ENCODE measurements at regions not wholly inside any gene's neighbourhood (a gene's known extent, or its start where the extent isn't known, plus 50 kb on each side); places are given as distances from the start of the nearest gene placed in this dataset.

DNA sequence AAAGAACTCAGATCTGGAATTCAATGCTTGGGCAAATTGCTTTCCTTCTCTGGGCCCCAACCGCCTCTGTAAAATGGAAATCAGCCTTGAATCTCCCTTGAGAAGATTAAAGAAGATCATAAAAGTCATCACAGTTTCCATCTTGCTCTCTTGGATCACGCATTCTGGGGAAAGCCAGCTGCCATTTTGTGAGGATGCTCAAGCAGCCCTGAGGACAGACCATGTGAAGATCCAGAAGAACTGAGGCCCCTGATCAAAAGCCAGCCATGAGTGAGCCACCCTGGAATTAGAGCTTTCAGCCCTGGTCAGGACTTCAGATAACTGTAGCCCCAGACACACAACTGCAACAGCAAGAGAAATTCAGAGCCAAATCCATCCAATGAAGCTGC lies 229.3 kb downstream of the MN1 start:
- DNase-seq (ENCODE audit: low read depth) = no peak

DNA sequence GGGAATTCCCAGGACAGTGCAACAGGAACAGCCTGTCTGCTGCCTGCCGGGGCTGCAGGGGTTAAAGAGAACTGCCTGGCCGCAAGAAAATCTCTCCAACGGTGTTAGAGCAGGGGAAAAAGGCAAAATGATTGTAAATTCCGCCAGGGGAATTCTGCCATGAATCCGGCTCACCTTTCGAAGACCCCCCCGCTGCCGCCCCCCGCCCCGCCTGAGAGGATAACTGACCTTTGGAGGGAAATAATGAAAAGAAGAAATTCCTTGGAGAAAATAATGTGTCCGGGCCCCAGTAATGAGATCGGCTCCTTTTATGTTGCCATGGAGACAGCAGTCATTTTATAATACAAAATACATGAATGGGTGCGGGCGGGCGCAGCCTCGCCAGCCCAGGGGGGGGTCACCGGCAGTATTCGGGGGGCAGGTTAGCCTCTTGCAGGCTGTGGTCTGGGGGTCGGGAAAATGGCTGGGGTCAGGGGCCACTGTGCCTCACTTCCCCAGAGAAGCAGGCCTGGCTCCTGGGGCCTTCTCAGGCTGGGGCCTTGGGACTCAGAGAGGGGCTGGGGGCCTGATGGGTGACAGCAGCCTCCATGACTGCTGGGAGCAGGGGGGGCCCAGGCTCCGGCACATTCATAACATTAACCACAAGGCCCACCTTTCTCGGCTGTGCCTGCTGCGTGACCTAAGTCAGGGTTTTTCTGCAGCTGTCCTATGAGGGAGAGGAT lies 228.1 kb downstream of the MN1 start:
- DNase-seq (ENCODE audit: low read depth) = no peak

DNA sequence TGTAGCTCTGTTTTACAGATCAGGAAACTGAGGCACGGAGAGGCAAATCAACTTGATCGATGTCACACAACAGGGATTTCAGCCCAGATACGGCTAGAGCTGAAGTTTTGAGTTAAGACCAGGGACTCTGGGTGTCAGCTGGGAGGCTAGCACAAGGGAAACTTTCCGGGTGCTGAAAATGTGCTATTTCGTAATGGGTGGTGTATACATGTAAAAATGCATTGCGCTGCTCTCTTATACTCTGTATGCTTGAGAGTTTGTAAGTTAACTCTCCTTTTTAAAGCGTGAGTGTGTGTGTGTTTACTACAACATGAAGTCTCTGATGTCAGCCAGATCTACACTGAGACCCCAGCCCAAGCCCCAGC lies 227.6 kb downstream of the MN1 start:
- no peak for DNase-seq (ENCODE audit: low read depth)

DNA sequence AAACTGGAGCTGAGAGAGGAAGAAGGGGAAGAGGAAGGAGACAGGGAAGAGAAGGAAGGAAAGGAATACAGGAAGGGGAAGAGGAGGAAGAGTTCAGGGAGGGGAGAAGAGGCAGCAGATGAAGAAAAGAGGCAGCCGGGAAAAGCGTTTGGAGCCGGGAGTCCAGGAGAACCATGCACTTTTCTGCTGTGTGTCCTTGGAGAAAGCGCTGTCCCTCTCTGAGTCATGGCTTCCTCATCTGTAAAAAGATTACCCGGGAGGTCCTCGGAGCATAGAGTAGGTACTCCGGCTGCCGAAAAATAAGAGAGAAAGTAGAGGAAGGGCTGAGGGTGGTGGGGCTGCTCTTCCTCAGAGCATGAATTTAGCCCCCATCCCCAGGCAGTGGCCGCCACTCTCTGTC lies 226.9 kb downstream of the MN1 start:
- no peak for DNase-seq (ENCODE audit: low read depth)

DNA sequence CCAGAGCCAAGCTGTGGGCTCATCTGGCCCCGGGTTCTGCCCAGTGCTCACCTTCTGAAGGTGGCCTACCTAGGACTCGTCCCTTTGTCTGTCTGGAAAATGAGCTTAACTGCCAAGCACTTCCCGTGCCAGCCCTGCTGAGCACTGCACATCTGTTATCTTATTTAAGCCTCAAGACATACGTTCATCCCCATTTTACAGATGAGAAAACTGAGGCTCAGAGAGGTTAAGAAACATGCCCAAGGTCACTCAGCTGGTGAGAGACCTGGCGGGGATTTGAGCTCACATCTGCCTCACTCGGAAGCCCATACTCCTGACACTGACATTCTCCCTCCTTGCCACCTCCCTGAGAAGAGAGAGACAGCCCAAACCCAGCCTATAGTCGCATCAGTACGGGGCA lies 226.2 kb downstream of the MN1 start:
- no peak for DNase-seq (ENCODE audit: low read depth)

DNA sequence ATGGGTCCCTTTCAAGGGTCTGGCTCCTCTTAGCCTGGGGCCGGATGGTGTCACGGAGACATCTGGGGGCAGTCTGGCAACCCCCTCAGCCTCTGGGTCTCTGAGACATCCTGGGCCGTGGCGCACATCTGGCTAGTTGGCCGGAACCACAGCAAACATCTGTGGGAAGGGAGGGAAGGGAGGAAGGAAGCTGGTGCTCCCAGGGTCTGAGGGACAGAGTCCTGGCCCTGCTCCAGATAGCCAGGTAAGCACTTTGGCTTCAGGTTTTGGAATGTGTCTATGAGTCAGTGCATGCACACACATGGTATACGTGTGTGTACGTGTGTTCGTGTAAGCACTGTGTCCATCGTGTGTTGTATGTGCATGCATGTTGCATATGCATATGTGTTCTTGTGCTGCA lies 225.1 kb downstream of the MN1 start:
- DNase-seq (ENCODE audit: low read depth) = no peak

DNA sequence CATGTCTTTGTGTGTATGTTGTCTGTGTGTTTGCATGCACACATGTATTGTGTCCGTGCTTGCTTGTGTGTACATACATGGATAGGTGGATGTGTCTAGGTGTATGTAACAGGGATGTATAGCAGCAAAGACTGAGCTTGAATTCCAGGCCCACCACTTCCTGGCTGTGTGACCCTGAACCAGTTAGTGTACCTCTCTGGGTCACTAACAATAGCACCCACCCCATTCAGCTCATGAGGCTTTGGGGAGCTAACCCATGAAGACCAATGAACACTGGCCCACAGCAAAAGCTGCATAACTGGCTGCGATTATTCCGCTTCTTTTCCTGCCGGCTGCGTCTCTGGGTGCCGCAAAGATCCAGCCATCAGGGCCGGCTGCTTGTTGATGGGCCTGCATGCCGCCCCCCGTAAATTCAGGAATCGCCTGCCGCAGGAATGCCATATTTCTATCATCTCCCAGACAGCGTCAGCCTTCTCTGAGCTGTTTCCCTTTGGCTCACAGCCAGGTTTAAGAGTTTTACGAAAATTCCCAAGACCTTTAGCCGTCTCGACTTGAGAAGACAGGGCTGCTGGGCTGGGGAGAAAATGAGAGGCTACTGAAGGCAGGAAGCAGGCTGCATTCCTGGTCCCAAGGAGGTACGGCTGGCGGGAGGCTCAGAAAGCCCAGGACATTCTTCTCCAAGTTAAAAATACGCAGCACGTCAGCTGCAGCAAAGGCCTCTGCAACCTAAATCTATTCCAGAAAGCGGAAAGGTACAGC lies 224.6 kb downstream of the MN1 start:
- DNase-seq (ENCODE audit: low read depth) = no peak

DNA sequence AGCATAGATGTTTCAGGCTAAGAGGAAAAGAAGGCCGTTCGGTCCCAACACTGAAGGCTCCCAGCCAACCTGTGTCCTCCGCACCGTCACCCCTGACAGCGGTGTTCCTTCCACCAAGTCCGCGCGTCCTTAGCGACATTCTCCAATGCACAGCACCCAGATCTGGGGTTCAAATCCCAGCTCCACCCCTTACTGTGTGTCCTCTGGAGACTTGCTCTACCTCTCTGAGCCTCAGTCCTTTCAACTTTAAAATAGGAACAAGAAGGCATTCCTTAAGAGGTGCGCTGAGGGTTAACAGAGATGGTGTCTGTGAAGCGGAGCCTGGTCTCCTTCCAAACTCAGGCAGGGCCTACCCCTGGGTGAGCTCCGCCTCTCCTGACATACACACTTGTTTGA lies 224.0 kb downstream of the MN1 start:
- no peak for DNase-seq (ENCODE audit: low read depth)

DNA sequence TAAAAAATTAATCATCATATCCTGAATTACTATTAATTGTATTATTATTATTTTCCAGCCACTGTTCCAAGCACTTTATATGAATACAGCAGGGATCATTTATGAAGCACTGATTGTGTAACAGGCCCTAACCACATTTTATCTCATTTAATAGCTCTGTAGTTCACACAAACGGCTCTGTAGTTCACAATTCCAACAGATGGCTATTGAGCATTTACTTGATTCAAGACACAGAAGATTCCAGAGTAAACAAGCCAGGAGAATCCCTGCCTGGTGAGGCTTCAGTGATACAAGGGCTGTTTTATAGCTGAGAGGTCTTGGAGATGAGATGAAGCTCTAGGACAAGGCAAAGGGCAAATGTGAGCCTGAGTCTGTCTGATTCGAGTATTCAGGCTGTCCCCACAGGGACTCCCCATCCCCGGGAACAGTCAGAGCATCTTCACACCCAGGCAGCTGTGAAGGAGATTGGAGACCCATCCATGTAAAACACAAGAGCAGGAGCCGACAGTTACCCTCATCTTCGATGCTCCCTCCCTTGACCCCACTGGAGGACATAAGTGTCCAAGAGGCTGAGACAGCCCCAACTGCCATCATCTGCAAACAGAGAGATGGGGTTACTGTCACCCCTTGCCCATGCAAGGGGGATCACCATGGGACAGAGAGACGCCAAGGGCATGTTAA lies 222.5 kb downstream of the MN1 start:
- DNase-seq (ENCODE audit: low read depth) = no peak

DNA sequence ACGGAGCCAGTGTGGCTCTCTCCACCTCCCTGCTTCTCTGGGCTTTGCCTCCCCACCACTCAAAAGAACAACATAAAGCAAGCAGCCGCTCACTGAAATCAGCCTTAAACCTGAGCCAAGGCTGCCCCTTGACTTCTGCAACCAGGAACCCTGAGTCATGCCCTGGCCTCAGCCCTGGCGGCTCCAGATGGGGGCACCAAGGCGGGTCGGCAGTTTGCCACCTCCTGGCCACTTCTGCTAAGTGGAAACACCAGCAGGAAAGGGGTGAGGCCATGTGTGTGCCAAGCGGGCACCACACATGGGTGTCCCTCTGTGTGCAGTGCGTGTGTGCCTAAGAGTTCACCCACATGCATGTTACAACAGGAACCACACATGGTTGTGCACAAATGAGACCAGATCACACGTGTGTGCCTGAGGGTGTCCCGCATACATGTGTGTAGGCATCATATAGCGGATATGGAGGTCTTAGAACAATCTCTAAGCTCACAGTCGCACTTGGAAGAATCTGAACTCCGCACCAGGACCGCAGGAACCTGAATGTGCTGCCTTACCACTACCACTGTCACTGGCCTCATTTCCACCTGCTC lies 221.2 kb downstream of the MN1 start:
- DNase-seq (ENCODE audit: low read depth) = no peak

DNA sequence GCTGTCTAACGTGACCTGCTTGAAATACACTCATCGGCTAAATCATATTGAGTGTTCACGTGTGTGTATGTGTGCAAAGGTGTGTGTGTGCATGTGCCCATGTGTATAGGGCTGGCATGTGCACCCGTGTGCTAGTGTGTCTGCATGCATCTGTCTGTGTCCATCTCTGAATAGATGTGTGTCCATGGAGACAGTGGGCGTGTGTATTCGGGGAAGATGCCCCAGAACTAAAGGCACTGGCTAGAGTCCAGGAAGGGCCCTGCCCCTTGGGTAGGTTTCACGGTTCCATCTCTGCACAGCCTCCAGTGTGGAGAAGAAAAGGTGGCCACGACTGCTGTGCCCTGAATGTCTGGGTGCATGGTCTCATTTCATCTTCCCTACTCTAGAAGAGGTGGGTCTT lies 220.3 kb downstream of the MN1 start:
- DNase-seq (ENCODE audit: low read depth) = no peak

DNA sequence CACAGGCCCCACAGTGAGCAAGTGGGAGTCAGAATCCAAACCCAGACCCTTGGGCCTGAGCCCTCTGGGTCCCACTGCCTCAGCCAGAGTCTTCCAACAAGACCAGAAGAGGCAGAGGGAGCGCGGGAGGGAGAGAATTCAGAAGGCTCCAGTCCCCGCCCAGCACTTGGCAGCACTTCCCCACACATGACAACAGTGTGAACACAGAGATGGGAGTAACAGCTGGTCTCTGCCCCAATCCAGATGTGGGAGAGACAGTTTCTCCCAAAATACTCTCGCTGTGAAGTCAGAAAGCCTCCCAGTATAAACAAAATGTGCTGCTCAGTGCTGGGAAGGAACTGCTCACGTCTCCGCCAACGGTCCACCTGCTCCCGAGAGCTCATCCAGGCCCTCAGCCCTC lies 219.9 kb downstream of the MN1 start:
- no peak for DNase-seq (ENCODE audit: low read depth)

DNA sequence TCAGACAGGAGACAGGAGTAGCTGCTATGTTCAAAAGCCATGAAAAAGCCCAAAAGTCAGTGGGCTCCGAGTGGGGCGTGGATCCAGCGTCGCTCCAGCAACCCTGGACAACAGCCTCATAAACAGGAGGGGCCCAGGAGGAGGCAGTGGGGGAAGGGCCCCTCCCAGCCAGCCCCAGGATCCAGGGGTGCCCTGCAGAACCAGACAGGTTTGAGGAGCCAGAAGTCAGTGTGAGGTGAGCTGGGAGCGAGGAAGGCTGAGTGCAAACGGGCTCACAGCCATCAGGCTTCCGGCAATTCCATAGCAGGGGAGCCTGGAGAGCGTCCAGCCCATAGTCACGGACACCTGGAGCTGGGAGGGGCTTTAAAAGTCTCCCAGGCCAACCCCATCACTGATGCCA lies 217.7 kb downstream of the MN1 start:
- no peak for DNase-seq (ENCODE audit: low read depth)

DNA sequence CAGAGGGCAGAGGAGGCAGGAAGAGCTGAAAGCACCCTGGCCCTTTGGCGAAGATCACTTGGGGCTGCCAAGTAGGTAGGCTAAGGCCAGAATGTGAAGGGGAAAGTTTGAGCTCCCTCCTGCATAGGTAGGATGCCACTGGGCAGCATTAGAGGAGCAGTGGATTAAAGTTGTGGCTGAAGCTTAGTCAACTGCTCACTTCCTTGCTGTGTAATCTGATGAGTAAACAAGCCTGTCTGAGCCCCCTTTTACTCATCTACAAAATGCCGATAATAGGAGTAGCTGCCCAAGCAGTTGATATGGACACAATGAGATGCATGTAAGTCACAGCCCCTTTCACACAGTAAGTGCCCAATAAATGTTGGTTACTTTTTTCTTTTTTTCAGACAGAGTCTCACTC lies 216.4 kb downstream of the MN1 start:
- DNase-seq (ENCODE audit: low read depth) = no peak

DNA sequence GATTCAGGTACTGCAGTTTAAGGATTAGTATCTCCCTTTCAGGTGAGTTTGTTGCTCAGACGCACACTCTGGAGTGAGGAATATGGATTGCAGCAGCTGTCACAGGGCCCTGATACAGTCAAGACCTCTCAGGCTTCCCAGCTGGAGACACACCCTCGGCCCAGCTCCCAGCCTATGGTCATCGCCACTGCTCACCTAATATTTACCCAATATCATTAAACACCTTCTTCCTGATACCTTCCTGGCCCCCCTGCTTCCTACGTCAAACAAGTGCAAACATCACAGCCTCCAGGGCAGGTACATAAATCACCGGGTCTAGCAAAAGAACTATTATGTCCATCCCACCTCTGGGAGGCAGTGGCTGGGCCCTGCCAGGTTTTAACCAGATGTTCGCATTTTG lies 213.3 kb downstream of the MN1 start:
- no peak for DNase-seq (ENCODE audit: low read depth)

DNA sequence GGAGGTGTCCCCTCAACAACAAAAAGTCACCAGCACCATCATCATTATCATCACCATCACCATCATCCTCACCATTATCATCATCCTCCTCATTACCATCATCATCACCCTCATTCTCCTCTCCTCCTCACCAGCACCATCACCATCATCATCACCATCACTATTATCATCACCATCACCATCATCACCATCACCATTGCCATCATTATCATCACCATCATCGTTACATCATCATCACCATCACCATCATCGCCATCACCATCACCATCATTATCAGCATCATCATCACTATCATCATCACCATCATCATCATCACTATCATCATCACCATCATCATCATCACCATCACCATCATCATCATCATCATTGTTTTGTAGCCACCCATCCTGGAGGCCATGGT lies 212.6 kb downstream of the MN1 start:
- DNase-seq (ENCODE audit: low read depth) = no peak

DNA sequence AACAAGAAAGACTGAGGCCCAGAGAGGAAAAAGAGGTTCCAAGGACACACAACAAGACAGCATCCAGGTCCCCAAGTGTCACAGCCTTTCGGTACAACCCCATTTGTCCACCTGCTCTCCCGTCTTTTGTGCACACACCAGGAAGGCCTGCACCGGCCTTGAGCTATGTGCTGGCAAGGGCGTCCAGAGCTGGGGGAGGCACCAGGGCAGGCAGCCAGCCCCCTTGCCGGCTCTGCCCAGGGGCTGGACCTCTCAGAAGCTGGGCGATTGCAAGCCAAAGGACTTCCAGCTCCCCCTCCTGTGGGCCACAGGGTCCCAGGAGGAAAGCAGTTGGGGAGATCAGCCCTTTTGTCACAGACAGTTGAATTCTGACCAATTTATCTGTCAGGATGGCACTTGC lies 210.5 kb downstream of the MN1 start:
- DNase-seq (ENCODE audit: low read depth) = no peak

DNA sequence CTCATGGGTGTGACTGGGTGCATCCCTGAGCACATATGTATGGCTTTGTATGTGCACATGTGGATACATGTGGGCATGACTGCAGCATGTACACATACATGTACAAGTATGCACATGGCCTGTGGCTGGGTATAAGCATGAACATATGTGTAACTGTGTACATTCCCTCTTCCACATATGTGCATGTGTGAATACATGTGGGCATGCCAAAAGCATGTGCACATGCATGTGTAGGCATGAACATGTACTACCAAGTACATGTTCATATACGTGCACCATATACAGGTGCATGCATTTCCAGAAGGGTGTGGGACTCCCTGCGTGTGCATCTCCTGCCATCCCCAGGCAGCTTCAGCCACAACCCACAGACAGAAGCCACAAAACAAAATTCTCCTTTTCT lies 208.2 kb downstream of the MN1 start:
- DNase-seq (ENCODE audit: low read depth) = no peak

DNA sequence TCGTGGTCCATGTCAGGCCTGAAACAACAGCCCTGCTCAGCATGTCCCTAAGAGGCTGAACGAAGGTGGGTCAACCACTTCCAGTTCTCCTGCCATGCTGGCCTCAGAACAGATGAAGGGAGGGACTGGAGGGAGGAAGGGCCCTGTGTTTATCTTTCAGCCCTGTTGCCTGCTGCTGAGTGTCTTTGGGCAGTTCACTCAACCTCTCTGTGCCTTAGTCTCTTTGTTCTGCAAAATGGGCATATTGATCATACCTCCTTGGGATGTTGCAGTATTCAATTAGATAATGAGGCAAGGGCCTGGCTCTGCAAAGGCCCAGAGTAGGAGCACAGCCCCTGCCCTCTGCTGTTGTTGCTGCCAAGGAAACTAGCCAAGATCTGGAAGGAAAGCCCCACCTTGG lies 207.5 kb downstream of the MN1 start:
- no peak for DNase-seq (ENCODE audit: low read depth)

DNA sequence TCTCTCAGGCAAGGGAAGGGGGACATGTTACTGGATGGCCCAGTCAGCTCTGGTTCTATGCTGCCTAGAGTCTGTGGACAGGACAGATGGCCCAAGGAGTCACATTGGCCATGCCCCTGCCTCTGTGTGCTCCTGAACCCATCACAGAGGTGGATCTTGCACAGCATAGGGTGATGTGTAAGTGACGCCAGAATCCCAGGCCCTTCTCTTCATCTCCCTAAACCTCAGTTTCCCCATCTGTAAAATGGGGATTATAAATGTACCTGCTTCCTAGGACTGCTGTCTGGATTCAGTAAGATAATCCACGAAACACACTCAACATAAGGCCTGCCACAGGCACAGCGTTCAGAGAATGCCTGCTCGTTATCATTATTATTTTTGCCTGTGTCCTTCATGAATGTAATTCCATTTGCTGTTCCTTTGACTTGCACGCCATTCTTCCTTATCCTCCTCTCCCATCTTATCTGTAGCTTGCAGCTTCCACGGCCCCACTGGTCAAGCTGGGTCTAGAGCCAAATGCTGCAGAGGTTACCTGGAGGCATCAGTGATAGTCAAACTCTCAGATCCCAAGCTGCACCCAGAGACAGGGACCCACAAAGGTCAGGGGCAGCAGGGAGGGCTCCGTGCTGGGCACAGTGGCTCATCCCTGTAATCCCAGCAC lies 207.0 kb downstream of the MN1 start:
- DNase-seq (ENCODE audit: low read depth) = no peak

DNA sequence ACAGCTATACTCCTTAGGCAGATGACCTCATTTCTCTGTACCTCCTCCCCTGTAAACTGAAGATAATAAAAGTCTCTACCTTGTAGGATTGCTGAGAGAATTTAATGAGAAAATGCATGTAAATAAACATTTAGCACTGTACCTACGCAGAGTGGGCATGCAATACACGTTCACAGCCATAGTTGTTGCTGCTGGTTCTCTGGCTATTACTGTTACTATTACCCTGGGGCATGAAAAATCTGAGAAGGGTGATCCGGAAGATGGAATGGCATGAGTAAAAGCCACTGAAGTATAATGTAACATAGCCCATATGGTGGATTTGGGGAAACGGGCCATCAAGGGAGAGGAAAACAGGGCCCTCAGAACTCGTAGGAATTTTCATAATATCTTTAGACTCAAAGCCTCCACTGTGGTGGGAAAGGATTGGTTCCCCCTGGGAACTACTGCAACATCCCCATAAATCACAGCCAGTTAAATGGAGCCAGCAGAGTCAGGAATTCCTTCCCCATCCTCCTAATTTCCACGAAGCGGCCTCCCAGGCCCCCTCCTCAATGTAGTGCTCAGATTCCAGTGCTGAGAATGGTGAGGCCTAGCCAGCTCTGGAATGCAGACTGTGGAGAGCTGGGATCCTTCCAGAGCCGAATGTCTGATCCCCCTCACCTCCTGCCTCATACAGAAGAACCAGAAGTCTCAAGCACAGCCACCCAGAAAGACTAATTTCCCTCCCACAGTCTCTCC lies 205.3 kb downstream of the MN1 start:
- DNase-seq (ENCODE audit: low read depth) = no peak

All from stimulated activated CD8-positive, alpha-beta memory T cell treated with anti-CD3 and anti-CD28 coated beads, Interleukin-15, amount 100 ng/mL, for 24 hours (primary cell).